ENCODE measurements at regions not wholly inside any gene's neighbourhood (a gene's known extent, or its start where the extent isn't known, plus 50 kb on each side); places are given as distances from the start of the nearest gene placed in this dataset.

GRCh38 chr4:20462426-20463175 is 210.9 kb downstream of the SLIT2 start:
- no peak for DNase-seq

GRCh38 chr4:20463176-20463430 is 211.4 kb downstream of the SLIT2 start:
- DNase-seq = no peak

GRCh38 chr4:20464381-20464780 is 212.7 kb downstream of the SLIT2 start:
- DNase-seq = no peak

DNA sequence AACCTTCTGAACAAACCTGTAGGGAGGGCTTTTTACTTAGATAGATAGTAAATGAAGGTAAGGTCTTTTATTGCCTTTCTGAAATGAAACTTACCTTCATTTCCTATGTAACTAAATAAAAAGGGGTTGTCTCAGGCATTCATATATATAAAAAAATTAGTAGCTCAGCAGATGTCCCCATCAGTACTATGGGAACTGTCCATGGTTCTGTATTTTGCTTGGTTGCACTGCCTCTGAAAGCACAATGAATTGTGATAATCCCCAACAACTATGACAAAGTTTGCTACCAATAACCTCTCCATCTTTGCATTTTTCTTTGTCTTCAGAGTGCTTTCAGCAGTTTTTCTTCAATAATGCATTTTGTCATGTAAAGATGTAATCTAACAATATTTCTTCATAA is 222.4 kb downstream of the SLIT2 start:
- no peak for DNase-seq

GRCh38 chr4:20478412-20478811 is 221.8 kb upstream of the PACRGL start:
- DNase-seq = no peak

DNA sequence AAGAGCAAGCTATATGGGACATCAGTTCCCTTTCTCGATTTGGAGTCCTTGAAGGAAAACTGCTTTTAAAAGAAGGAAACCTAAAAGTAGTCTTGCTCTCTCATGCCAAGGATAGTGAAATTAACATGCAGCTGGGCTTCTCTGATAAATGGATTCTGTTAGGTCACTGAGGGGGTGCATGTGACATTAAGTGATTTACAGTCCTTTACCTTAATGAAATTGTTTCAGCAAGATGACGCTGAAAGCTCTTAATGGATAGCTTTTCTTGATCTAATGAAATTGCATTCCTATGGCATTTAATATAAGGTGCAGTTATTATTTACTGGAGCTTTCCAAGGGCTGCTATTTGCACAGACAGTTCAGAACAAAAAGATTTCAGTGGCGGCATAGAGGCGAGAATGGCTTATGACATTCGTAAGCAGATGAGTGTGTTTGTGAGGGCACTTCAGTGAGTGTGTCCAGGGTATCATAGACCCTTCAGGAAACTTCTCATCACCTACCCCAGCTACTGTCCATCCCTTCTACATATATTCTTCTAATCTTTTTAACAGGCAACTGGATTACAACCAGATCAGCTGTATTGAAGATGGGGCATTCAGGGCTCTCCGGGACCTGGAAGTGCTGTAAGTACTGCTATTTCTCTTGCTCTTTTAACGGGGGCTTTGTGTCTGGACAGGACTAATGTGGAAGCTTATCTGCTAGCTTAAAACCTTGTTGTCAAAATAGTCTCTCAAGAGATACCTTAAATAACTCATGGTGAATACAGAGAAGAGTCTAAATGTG is 219.9 kb upstream of the PACRGL start:
- no peak for DNase-seq

- no peak for DNase-seq
These were observed 216.8 kb upstream of the PACRGL start for GRCh38 chr4:20483416-20483815.

DNA sequence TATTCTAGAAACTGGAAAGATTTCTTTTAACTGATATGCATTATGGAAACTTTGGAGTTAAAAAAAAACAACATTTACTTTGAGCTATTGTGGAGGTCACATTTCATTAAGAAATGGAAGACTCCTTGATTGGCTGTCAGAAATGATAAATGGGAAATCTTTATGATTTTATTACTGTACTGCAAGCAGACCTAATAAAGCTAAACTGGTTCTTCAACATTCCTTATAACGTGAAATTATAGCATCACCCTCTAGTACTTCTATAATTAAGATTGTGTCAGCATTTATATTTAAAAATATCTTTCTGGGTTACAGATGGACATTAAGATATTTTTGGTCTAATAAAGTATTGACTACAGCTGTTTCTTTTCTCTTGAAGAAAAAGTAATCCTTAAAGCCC is 213.8 kb upstream of the PACRGL start:
- DNase-seq = no peak

GRCh38 chr4:20487446-20487845 is 212.8 kb upstream of the PACRGL start:
- no peak for DNase-seq

DNA sequence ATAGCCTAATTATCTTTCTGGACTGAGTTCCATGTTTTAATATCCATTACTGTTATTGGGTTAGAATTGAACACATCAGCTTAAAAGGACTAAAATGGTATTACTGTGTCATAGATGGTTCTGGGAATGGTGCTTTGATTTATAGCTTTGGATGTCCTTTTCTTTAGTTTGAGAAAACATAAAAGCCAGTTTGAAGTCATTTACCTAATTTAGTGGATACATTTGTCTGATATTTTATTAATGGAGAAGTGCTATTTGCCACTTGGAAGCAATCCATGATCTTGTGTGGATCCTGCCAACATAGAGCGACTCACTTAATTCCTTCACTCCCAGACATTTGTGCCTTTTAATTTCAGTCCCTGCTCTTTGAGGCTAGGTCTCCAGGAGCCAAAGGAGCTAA is 212.4 kb upstream of the PACRGL start:
- no peak for DNase-seq

GRCh38 chr4:20490734-20491133 is 209.5 kb upstream of the PACRGL start:
- DNase-seq = no peak

DNA sequence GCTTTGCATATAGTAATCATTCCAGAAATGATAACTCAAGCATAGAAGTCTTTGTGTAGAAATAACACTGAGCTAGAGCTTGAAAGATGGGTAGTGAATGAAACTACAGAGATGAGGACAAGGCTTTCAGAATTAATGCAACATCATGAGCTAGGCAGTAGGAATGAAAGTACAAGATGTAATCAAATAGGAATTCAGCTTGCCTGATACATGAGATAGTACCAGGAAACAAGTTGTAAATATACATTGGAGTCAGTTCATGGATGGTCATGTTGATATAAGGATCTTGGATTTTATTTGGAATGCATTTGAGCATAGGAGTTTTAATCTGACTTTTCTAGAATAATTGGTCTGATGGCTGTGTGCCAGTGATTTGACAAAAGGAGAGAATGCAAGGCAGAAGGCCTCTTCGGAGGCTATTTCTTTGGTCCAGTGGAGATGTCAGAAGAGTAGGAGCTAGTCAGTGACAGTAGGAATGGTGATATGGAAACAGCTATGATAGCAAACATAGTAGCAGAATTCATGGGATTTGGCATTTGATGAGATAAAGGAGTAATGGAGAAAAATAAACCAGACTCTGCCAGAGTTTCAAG is 206.4 kb upstream of the PACRGL start:
- no peak for DNase-seq

DNA sequence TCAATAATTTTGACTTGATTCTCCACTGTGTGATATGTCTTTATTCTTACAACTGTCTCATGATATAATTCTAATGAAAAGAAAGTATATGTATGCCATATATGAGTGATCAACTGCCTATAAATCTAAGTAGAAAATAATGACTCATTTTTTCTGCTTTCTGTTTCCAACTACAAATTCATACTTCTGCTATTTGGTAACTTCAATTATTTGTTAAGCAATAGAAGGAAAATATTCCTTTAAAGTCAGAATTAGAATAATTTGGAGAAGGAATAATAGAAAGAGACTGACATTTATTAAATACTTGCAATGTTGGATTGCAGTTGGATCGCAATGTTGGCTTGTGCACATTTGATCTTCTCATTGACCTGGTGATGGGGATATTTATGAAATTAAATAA is 204.2 kb upstream of the PACRGL start:
- DNase-seq = no peak

GRCh38 chr4:20504146-20504545 is 196.1 kb upstream of the PACRGL start:
- no peak for DNase-seq

- DNase-seq = no peak
These were observed 194.3 kb upstream of the PACRGL start for GRCh38 chr4:20505927-20506326.

- no peak for DNase-seq
These were observed 193.4 kb upstream of the PACRGL start for GRCh38 chr4:20506827-20507226.

DNA sequence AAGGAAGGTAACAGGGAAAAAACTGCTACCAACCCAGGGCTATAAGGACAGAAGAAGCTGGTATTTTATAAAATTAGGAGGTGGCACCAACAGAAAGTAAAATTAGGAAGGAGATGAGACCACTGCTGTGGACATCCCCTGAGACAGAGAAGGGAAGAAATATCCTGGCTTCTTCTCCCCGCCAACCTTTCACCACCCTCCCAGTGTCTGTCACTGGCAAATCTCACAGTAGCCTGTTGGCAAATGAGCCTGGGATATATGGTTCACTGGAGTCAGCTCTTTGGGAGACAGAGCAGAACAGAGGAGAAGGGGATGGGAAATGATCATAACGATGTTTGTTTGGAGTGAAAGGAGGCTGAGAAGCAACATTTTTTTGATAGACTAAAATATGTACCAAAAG is 190.9 kb upstream of the PACRGL start:
- DNase-seq = no peak

GRCh38 chr4:20512033-20512792 is 188.0 kb upstream of the PACRGL start:
- DNase-seq = no peak

GRCh38 chr4:20512985-20513384 is 187.3 kb upstream of the PACRGL start:
- no peak for DNase-seq

GRCh38 chr4:20520901-20521300 is 179.4 kb upstream of the PACRGL start:
- DNase-seq = no peak

- no peak for DNase-seq
These were observed 171.8 kb upstream of the PACRGL start for GRCh38 chr4:20528508-20528907.

- DNase-seq = no peak
These were observed 170.6 kb upstream of the PACRGL start for GRCh38 chr4:20529691-20530090.

- no peak for DNase-seq
These were observed 168.0 kb upstream of the PACRGL start for GRCh38 chr4:20532116-20532790.
